ENCODE measurements at regions not wholly inside any gene's neighbourhood (a gene's known extent, or its start where the extent isn't known, plus 50 kb on each side); places are given as distances from the start of the nearest gene placed in this dataset.

DNA sequence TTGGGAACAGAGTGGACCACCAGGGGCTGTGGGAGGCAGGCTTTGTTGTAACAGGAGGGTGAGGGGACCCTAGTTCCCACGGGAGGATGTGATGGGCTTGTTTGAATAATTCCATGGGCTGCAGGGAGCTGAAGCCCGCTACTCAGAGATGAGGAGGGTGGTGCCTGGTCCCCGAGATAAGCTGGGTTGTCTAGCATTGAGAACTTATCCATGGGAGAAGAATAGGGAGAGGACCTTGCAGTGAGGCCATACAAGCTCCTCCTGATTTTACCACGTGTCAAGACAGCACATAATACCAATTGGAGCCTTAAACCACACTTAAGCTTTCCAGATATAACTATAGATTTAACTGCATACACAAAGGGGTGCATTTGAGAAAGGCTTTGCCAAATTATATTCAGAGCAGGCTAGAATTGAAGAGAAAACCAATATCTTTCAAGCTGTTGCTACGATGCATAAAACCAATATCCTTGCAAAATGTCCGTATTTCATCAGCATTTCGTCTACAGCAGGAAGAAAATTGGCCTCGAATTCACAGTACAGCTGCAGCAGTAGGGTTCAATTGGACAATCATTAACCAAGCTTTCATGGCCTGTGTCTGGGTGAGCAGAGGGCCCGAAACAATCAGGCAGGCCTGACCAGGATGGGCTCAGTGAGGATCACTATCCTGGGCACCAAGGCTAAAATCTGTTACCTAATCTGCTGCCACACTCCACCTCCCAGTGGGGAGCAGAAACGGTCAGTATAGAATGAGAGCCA is 500.7 kb downstream of the OCA2 start:
- Mint-ChIP-seq H3K4me1 (ENCODE audit: low read depth) (no peaks in the 10 kb centered on the region), H3K9me3 (peaks cover 52% of the 10 kb centered on the region; the same call in 1 of the 2 replicates), H3K27me3 (ENCODE audit: insufficient read depth) (peaks cover 3% of the 10 kb centered on the region), H3K36me3 (ENCODE audit: low read depth) (no peaks in the 10 kb centered on the region), H3K4me3 (no peak overlapping the region), H3K27ac (no peak overlapping the region)
- no peak for DNase-seq
- TF ChIP-seq, protein P1, sequence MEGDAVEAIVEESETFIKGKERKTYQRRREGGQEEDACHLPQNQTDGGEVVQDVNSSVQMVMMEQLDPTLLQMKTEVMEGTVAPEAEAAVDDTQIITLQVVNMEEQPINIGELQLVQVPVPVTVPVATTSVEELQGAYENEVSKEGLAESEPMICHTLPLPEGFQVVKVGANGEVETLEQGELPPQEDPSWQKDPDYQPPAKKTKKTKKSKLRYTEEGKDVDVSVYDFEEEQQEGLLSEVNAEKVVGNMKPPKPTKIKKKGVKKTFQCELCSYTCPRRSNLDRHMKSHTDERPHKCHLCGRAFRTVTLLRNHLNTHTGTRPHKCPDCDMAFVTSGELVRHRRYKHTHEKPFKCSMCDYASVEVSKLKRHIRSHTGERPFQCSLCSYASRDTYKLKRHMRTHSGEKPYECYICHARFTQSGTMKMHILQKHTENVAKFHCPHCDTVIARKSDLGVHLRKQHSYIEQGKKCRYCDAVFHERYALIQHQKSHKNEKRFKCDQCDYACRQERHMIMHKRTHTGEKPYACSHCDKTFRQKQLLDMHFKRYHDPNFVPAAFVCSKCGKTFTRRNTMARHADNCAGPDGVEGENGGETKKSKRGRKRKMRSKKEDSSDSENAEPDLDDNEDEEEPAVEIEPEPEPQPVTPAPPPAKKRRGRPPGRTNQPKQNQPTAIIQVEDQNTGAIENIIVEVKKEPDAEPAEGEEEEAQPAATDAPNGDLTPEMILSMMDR (IDR thresholded peaks at IDR 0.05): no peak

DNA sequence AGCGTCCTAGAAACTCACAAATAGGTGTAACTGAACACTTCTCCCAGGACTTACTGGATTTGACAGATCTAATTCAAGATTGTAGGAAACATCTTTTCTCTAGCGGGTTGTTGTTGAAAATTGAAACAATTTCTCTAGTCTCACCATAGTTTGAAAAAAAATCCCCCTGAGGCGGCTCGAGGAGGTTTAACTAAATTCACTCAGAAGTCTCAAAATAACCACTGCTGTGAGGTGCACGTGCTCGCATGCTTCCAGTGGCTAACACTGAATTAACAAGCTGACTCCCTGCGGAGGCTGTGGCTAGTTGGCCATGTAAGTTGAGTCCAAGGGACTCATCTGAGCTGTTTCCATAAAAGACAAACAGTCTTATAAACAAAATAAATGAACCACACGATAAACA is 503.9 kb downstream of the OCA2 start:
- H3K9me3 Mint-ChIP-seq: peaks cover 54% of the 10 kb centered on the region; the same call in 1 of the 2 replicates
- no peaks in the 10 kb centered on the region for H3K36me3 Mint-ChIP-seq (ENCODE audit: low read depth)
- H3K27ac Mint-ChIP-seq: no peak overlapping the region
- H3K4me1 Mint-ChIP-seq (ENCODE audit: low read depth): no peaks in the 10 kb centered on the region
- no peak overlapping the region for H3K4me3 Mint-ChIP-seq
- TF ChIP-seq, protein P1 (IDR thresholded peaks at IDR 0.05): no peak
- DNase-seq: no peak
- H3K27me3 Mint-ChIP-seq (ENCODE audit: insufficient read depth): peaks cover 3% of the 10 kb centered on the region

DNA sequence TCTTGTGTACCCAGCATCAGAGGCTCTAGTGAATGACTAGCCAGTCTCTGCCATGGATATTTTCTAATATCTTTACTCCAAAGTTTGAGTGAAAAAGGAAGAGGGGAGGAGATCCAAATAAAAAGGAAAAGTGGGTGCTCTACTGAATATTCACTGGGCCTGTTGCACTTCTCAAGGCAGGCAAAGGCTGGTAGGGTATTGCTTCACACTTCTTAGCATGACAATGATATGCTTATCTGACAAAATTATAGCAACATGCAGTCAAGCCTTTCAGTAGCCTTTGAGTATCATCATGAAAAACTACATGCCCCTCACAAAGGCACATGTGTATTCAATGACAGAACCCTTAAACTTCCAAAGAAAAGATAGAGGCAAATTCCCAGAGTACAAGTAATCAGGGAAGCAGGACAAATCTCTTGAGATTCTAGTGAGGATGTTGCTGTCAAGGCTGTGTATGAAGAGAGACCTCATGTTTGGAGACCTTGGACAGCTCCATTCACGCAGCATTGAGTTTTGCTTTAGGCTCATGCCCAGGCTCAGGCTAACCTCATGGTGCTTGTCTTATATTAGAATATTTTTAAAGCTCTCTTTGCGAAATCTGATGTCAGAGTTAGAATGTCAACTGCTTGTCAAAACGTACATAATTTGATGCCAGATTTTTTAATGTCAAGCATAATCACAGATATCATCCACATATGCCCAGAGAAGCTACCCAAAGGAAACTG is 506.9 kb downstream of the OCA2 start:
- Mint-ChIP-seq H3K36me3 (ENCODE audit: low read depth) (no peaks in the 10 kb centered on the region), H3K4me3 (no peak overlapping the region), H3K9me3 (peaks cover 50% of the 10 kb centered on the region; the same call in 1 of the 2 replicates), H3K27me3 (ENCODE audit: insufficient read depth) (peaks cover 2% of the 10 kb centered on the region), H3K27ac (no peak overlapping the region), H3K4me1 (ENCODE audit: low read depth) (no peaks in the 10 kb centered on the region; the same call in 1 of the 2 replicates)
- TF ChIP-seq, protein P1 (IDR thresholded peaks at IDR 0.05): no peak
- DNase-seq: no peak

Data from HFFc6 (cell line).